H1 (cell line): ENCODE measurements at regions not wholly inside any gene's neighbourhood (a gene's known extent, or its start where the extent isn't known, plus 50 kb on each side); places are given as distances from the start of the nearest gene placed in this dataset.

ENCODE experiments used
- CTCF ChIA-PET: fragments of 300-600 bp; sonication (Branson Sonifier 250); formaldehyde crosslinking; loops from one replicate; lab custom pipeline; 2021; ENCODE audit not compliant: partially characterized antibody; lab: Charles Lee
- POLR2A ChIA-PET: fragments of 300-600 bp; sonication (Branson Sonifier 250); formaldehyde crosslinking; loops from one replicate; lab custom pipeline; 2021; ENCODE audit warnings: inconsistent platforms; ENCODE audit not compliant: partially characterized antibody; lab: Charles Lee
- DNase-seq, 2 experiments: peaks; one replicate each; pipeline versions ENCODE4 v3.0.0 to v3.0.0-alpha.2; 2010 to 2022; ENCODE audit warnings: low spot score in 2 of 2, low read depth in 1 of 2, mixed read lengths in 1 of 2
- FAIRE-seq: peaks from 2 replicates; lab custom pipeline; 2011; peaks lifted over from hg19 to GRCh38; lab: Jason Lieb, UNC
- H2AFZ ChIP-seq: 2 replicates; pipeline ENCODE4 v1.8.1; 2012; ENCODE audit warnings: low read length, inconsistent platforms
- H2AK5ac ChIP-seq: 2 replicates; pipeline ENCODE4 v1.6.1; 2013; ENCODE audit warnings: low read depth, low read length
- H2BK120ac ChIP-seq: replicated peaks from 2 replicates; pipeline ENCODE3; 2013; ENCODE audit warnings: low read depth, low read length, inconsistent platforms
- H2BK12ac ChIP-seq: 2 replicates; pipeline ENCODE4 v1.6.1; 2013; ENCODE audit warnings: low read depth, low read length
- H2BK15ac ChIP-seq: 2 replicates; pipeline ENCODE4 v1.6.1; 2013; ENCODE audit warnings: low read length
- H2BK20ac ChIP-seq: 2 replicates; pipeline ENCODE4 v1.6.1; 2013; ENCODE audit warnings: low read length
- H2BK5ac ChIP-seq: 2 replicates; pipeline ENCODE4 v1.6.1; 2013; ENCODE audit warnings: low read depth, low read length
- H3K14ac ChIP-seq: 2 replicates; pipeline ENCODE4 v1.6.1; 2013; ENCODE audit warnings: inconsistent platforms; ENCODE audit not compliant: insufficient read length
- H3K18ac ChIP-seq: 2 replicates; pipeline ENCODE4 v1.6.1; 2013; ENCODE audit warnings: low read length; ENCODE audit errors: extremely low read depth
- H3K23ac ChIP-seq: 2 replicates; pipeline ENCODE4 v1.6.1; 2013; ENCODE audit warnings: inconsistent platforms; ENCODE audit not compliant: insufficient read length
- H3K23me2 ChIP-seq: 2 replicates; pipeline ENCODE4 v1.6.1; 2013; ENCODE audit warnings: low read depth, low read length
- H3K27ac ChIP-seq: 2 replicates; pipeline ENCODE4 v1.6.1; 2011; ENCODE audit warnings: low read depth, low read length, inconsistent platforms
- H3K27me3 ChIP-seq, 4 experiments: replicated peaks in 1 of 4; 1 replicate in 1 of 4; 2 replicates in 3 of 4; pipeline versions ENCODE4 v1.6.1 to v1.8.1; 2011 to 2013; ENCODE audit warnings: low read length in 3 of 4, mild to moderate bottlenecking in 3 of 4, inconsistent platforms in 2 of 4, mixed read lengths in 2 of 4, moderate library complexity in 1 of 4; ENCODE audit not compliant: control insufficient read depth in 3 of 4, insufficient read depth in 3 of 4; ENCODE audit errors: extremely low read depth in 1 of 4
- H3K36me3 ChIP-seq, 4 experiments: 2 replicates each; pipeline versions ENCODE4 v1.6.1 to v1.8.1; 2011 to 2013; ENCODE audit warnings: mild to moderate bottlenecking in 4 of 4, low read length in 3 of 4, moderate library complexity in 2 of 4, control low read depth in 1 of 4, inconsistent platforms in 1 of 4; ENCODE audit not compliant: insufficient read depth in 4 of 4, control insufficient read depth in 2 of 4
- H3K4ac ChIP-seq: replicated peaks from 2 replicates; pipeline ENCODE3; 2013; ENCODE audit warnings: low read length, low read depth, mixed read lengths, inconsistent platforms; ENCODE audit not compliant: insufficient read length
- H3K4me1 ChIP-seq, 4 experiments: replicated peaks in 1 of 4; 1 replicate in 1 of 4; 2 replicates in 3 of 4; pipeline versions ENCODE4 v1.6.1 to v1.8.1; 2011 to 2013; ENCODE audit warnings: low read length in 3 of 4, inconsistent platforms in 2 of 4, mixed read lengths in 1 of 4; ENCODE audit not compliant: insufficient read depth in 4 of 4, control insufficient read depth in 3 of 4
- H3K4me2 ChIP-seq, 2 experiments: 2 replicates each; pipeline versions ENCODE4 v1.6.1 to v1.8.1; 2011 to 2013; ENCODE audit warnings: low read depth in 2 of 2, low read length in 2 of 2, control low read depth in 1 of 2, inconsistent platforms in 1 of 2, mild to moderate bottlenecking in 1 of 2; ENCODE audit not compliant: insufficient read depth in 1 of 2
- H3K4me3 ChIP-seq, 4 experiments: fragments of 200-600, 300-600 bp in 1 of 4; sonication (generic), shearing (Covaris generic), sonication (Bioruptor Twin) in 1 of 4; 2 replicates each; pipeline versions ENCODE4 v1.5.1 to v1.8.1; 2011 to 2016; ENCODE audit warnings: low read length in 4 of 4, low read depth in 3 of 4, control low read depth in 2 of 4, inconsistent platforms in 2 of 4, mild to moderate bottlenecking in 2 of 4, mixed read lengths in 1 of 4, moderate library complexity in 1 of 4; ENCODE audit not compliant: insufficient read depth in 2 of 4; ENCODE audit errors: extremely low read depth in 1 of 4
- H3K56ac ChIP-seq: replicated peaks from 2 replicates; pipeline ENCODE3; 2013; ENCODE audit warnings: low read depth, mild to moderate bottlenecking, mixed read lengths, low read length, inconsistent platforms; ENCODE audit not compliant: insufficient read length
- H3K79me1 ChIP-seq: 2 replicates; pipeline ENCODE4 v1.6.1; 2013; ENCODE audit warnings: low read depth, low read length, control low read depth
- H3K79me2 ChIP-seq, 2 experiments: 2 replicates each; pipeline versions ENCODE4 v1.6.1 to v1.8.1; 2012 to 2013; ENCODE audit warnings: low read length in 2 of 2, mild to moderate bottlenecking in 2 of 2, inconsistent platforms in 1 of 2; ENCODE audit not compliant: insufficient read depth in 2 of 2, control insufficient read depth in 1 of 2
- H3K9ac ChIP-seq, 4 experiments: replicated peaks in 1 of 4; 1 replicate in 1 of 4; 2 replicates in 3 of 4; pipeline versions ENCODE4 v1.6.1 to v1.8.1; 2011 to 2013; ENCODE audit warnings: low read depth in 3 of 4, low read length in 3 of 4, control low read depth in 2 of 4, mild to moderate bottlenecking in 2 of 4, moderate library complexity in 2 of 4, inconsistent platforms in 1 of 4; ENCODE audit errors: extremely low read depth in 1 of 4
- H3K9me3 ChIP-seq, 2 experiments: 2 replicates each; pipeline versions ENCODE4 v1.6.1 to v1.8.1; 2012 to 2013; ENCODE audit warnings: mild to moderate bottlenecking in 2 of 2, moderate library complexity in 2 of 2, control low read depth in 1 of 2, inconsistent platforms in 1 of 2, low read depth in 1 of 2, low read length in 1 of 2, mixed read lengths in 1 of 2; ENCODE audit not compliant: insufficient read depth in 2 of 2
- H4K20me1 ChIP-seq, 2 experiments: replicated peaks in 1 of 2; 2 replicates each; pipeline versions ENCODE3 to v1.8.1; 2011 to 2013; ENCODE audit warnings: inconsistent platforms in 2 of 2, low read length in 2 of 2, mild to moderate bottlenecking in 1 of 2; ENCODE audit not compliant: insufficient read depth in 2 of 2, control insufficient read depth in 1 of 2
- H4K5ac ChIP-seq: 2 replicates; pipeline ENCODE4 v1.6.1; 2013; ENCODE audit warnings: low read length, low read depth, mixed read lengths, inconsistent platforms; ENCODE audit not compliant: insufficient read length
- H4K8ac ChIP-seq: 2 replicates; pipeline ENCODE4 v1.8.0; 2013; ENCODE audit warnings: mild to moderate bottlenecking, moderate library complexity, low read length, inconsistent platforms; ENCODE audit not compliant: insufficient read depth; ENCODE audit errors: extremely low read depth
- H4K91ac ChIP-seq: replicated peaks from 2 replicates; pipeline ENCODE3; 2013; ENCODE audit warnings: low read length, mixed read lengths, inconsistent platforms; ENCODE audit not compliant: insufficient read length
- ASH2L ChIP-seq: fragments of 200-600, 300-600 bp; sonication (generic); IDR thresholded peaks from one replicate; pipeline ENCODE4 v1.7.1; 2017; ENCODE audit warnings: low read length
- BACH1 ChIP-seq: IDR thresholded peaks from 2 replicates; pipeline ENCODE4 v1.6.1; 2012; ENCODE audit warnings: low read length, improper control_type of control experiment
- CBX5 ChIP-seq: fragments of 300-800, 300-1000 bp; sonication (generic); IDR thresholded peaks from 2 replicates; pipeline ENCODE4 v1.7.1; 2016; ENCODE audit warnings: antibody characterized with exemption, low read length, low read depth
- CEBPB ChIP-seq: IDR thresholded peaks from 2 replicates; pipeline ENCODE4 v1.6.1; 2012; ENCODE audit warnings: low read depth, low read length
- EGR1 ChIP-seq: IDR thresholded peaks from 2 replicates; pipeline ENCODE4 v1.6.1; 2011; ENCODE audit warnings: low read depth, low read length, borderline replicate concordance
- GTF2F1 ChIP-seq: IDR thresholded peaks from 2 replicates; pipeline ENCODE4 v1.6.1; 2012; ENCODE audit warnings: low read depth, low read length, improper control_type of control experiment, borderline replicate concordance
- KDM5A ChIP-seq: fragments of 200-600 bp; IDR thresholded peaks from 2 replicates; pipeline ENCODE4 v1.7.1; 2012; ENCODE audit warnings: mild to moderate bottlenecking, low read length, inconsistent platforms, mixed read lengths
- NRF1 ChIP-seq: IDR thresholded peaks from 2 replicates; pipeline ENCODE4 v1.6.1; 2011; ENCODE audit warnings: mild to moderate bottlenecking, low read depth, low read length, improper control_type of control experiment
- SP2 ChIP-seq: IDR thresholded peaks from 2 replicates; pipeline ENCODE4 v1.6.1; 2012; ENCODE audit warnings: mild to moderate bottlenecking, low read length, inconsistent platforms
- SUZ12 ChIP-seq: fragments of 200-600 bp; sonication (generic); IDR thresholded peaks from 2 replicates; pipeline ENCODE4 v1.6.1; 2012; ENCODE audit warnings: mild to moderate bottlenecking, inconsistent platforms, low read length, moderate library complexity, mixed read lengths
- WGBS, 2 experiments: shearing (Covaris generic) in 1 of 2; methylation state at CpG; one replicate each; pipeline versions ENCODE4 v1.1.6 to v1.1.7; 2013 to 2015; ENCODE audit warnings: low lambda C conversion rate in 2 of 2, mixed read lengths in 2 of 2, inconsistent platforms in 1 of 2, low coverage in 1 of 2, missing lambda C conversion rate in 1 of 2; ENCODE audit not compliant: insufficient replicate concordance in 2 of 2, insufficient coverage in 1 of 2, insufficient read length in 1 of 2; ENCODE audit errors: extremely low coverage in 1 of 2, missing lambda C conversion rate in 1 of 2; 5-methylcytosine and 5-hydroxymethylcytosine counted together
- TF ChIP-seq, protein P1 (sequence below): IDR thresholded peaks from 2 replicates; pipeline ENCODE4 v1.6.1; 2012; ENCODE audit warnings: inconsistent platforms

DNA sequence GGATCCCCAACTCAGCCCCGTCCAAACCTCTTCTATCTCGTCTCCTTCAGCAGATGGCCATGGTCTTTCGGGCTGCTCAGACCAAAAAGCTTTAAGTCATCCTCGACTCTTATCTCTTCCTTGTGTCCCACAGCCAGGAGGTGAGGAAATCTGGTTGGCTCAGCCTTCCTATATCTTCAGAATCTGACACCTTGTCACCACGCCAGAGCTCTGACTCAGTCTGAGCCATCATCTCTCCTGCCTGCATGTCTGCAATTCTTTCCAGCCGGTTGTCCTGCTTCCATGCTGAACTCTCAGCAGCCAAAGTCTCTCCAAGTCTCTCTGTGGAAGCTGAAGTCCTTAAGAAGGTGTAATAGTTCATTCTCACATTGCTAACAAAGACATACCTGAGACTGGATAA lies 419.3 kb upstream of the ADAMTS16 start:
- H3K4me1 ChIP-seq = no peaks in the 10 kb centered on the region
- no peak overlapping the region for H2BK15ac ChIP-seq
- H2AK5ac ChIP-seq = no peak overlapping the region
- WGBS, 2 experiments = 98% methylated on average over 6 of the region's 6 CpGs; no CpG with 5 or more reads in 1 of the 2 experiments
- CTCF ChIA-PET = no interaction called here
- no peak overlapping the region for H2AFZ ChIP-seq
- no peak overlapping the region for H2BK120ac ChIP-seq
- no peak overlapping the region for H4K8ac ChIP-seq
- peaks cover 2% of the 10 kb centered on the region; the same call in 1 of the 2 replicates for H3K23me2 ChIP-seq
- no peak overlapping the region for H3K23ac ChIP-seq
- no peak overlapping the region for H3K56ac ChIP-seq
- H3K9me3 ChIP-seq = no peaks in the 10 kb centered on the region
- H4K91ac ChIP-seq = no peak overlapping the region
- H2BK5ac ChIP-seq = no peak overlapping the region
- no peaks in the 10 kb centered on the region for H3K27me3 ChIP-seq
- H3K79me2 ChIP-seq = no peaks in the 10 kb centered on the region
- no peak overlapping the region for H3K4me2 ChIP-seq
- H3K27ac ChIP-seq = no peak overlapping the region
- no peak overlapping the region for H2BK12ac ChIP-seq
- H3K14ac ChIP-seq = no peak overlapping the region
- no peak overlapping the region for H3K4ac ChIP-seq
- no peak overlapping the region for H3K18ac ChIP-seq
- no peak overlapping the region for H3K9ac ChIP-seq
- H4K5ac ChIP-seq = no peak overlapping the region
- no peaks in the 10 kb centered on the region for H3K79me1 ChIP-seq
- no peak overlapping the region for H2BK20ac ChIP-seq
- no peak for FAIRE-seq
- H3K36me3 ChIP-seq = no peaks in the 10 kb centered on the region
- DNase-seq = no peak
- no peak for TF ChIP-seq BACH1
- TF ChIP-seq SUZ12 = no peak
- TF ChIP-seq GTF2F1 = no peak
- no peak for TF ChIP-seq CEBPB
- TF ChIP-seq CBX5 = no peak
- no peak for TF ChIP-seq EGR1
- TF ChIP-seq, protein P1, sequence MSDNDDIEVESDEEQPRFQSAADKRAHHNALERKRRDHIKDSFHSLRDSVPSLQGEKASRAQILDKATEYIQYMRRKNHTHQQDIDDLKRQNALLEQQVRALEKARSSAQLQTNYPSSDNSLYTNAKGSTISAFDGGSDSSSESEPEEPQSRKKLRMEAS = no peak
- TF ChIP-seq NRF1 = no peak
- no peak for TF ChIP-seq ASH2L
- TF ChIP-seq SP2 = no peak
- no peak for TF ChIP-seq KDM5A
- no peaks in the 10 kb centered on the region for H4K20me1 ChIP-seq
- no peak overlapping the region for H3K4me3 ChIP-seq
- POLR2A ChIA-PET = no interaction called here
